PC-9 (cell line): ENCODE measurements at regions not wholly inside any gene's neighbourhood (a gene's known extent, or its start where the extent isn't known, plus 50 kb on each side); places are given as distances from the start of the nearest gene placed in this dataset.

Experiments used
- BruUV-seq: library from RNA; stranded (reverse); fragments of 400-500 nt; replicated peaks from 2 replicates; lab custom pipeline; 2021; lab: Mats Ljungman, UMichigan
- CTCF ChIA-PET: fragments of 300-600 bp; sonication (Branson Sonifier 250); formaldehyde crosslinking; loops from one replicate; lab custom pipeline; 2022; ENCODE audit warnings: antibody characterized with exemption; lab: Charles Lee
- POLR2A ChIA-PET: fragments of 300-600 bp; sonication (Branson Sonifier 250); formaldehyde crosslinking; loops from one replicate; lab custom pipeline; 2022; ENCODE audit warnings: antibody characterized with exemption; ENCODE audit not compliant: unreplicated experiment; lab: Charles Lee
- DNase-seq, 2 experiments: peaks; one replicate each; pipeline versions ENCODE4 v3.0.0 to v3.0.0-alpha.2; 2015 to 2022; ENCODE audit warnings: mixed read lengths in 1 of 2
- H2AFZ ChIP-seq: fragments of 200-600 bp; sonication (generic); 2 replicates; pipeline ENCODE4 v1.8.1; 2017; ENCODE audit warnings: antibody characterized with exemption
- H3F3A ChIP-seq: fragments of 200-600 bp; sonication (generic); 2 replicates; pipeline ENCODE4 v1.8.1; 2017; ENCODE audit warnings: antibody characterized with exemption, mild to moderate bottlenecking, low read depth; ENCODE audit not compliant: insufficient read depth
- H3K27ac ChIP-seq: fragments of 200-600 bp; sonication (generic); 2 replicates; pipeline ENCODE4 v1.6.1; 2016; ENCODE audit warnings: mixed run types
- H3K27me3 ChIP-seq: fragments of 200-600 bp; sonication (generic); 2 replicates; pipeline ENCODE4 v1.6.1; 2016; ENCODE audit warnings: low read depth, mixed run types; ENCODE audit not compliant: insufficient read depth
- H3K36me3 ChIP-seq: fragments of 200-600 bp; sonication (generic); 2 replicates; pipeline ENCODE4 v1.6.1; 2016; ENCODE audit warnings: low read depth, mixed run types
- H3K4me1 ChIP-seq: fragments of 200-600 bp; sonication (generic); replicated peaks from 2 replicates; pipeline ENCODE4 v1.6.1; 2016; ENCODE audit warnings: mixed run types; ENCODE audit not compliant: insufficient read depth
- H3K4me2 ChIP-seq: fragments of 200-600 bp; sonication (generic); 2 replicates; pipeline ENCODE4 v1.6.1; 2017; ENCODE audit warnings: mixed run types
- H3K4me3 ChIP-seq: fragments of 200-600 bp; sonication (generic); 2 replicates; pipeline ENCODE4 v1.6.1; 2016; ENCODE audit warnings: mixed run types
- H3K79me2 ChIP-seq: fragments of 200-600 bp; sonication (generic); 2 replicates; pipeline ENCODE4 v1.6.1; 2017; ENCODE audit warnings: low read depth, mixed run types
- H3K9me2 ChIP-seq: fragments of 200-600 bp; sonication (generic); 2 replicates; pipeline ENCODE4 v1.8.1; 2017; ENCODE audit warnings: mild to moderate bottlenecking; ENCODE audit not compliant: insufficient read depth
- H3K9me3 ChIP-seq: fragments of 200-600 bp; sonication (generic); 2 replicates; pipeline ENCODE4 v1.8.1; 2016; ENCODE audit warnings: low read depth; ENCODE audit not compliant: insufficient read depth
- H4K20me1 ChIP-seq: fragments of 200-600 bp; sonication (generic); 2 replicates; pipeline ENCODE4 v1.8.1; 2017; ENCODE audit not compliant: insufficient read depth
- EZH2 ChIP-seq: fragments of 200-600 bp; sonication (generic); IDR thresholded peaks from 2 replicates; pipeline ENCODE4 v1.8.0; 2017; ENCODE audit warnings: antibody characterized with exemption, low read depth
- intact Hi-C: fragments of 100-400 bp; cut with micrococcal nuclease; formaldehyde crosslinking; loops from one replicate; pipeline ENCODE4 v1.10.0; 2022; ENCODE audit not compliant: unreplicated experiment
- TF ChIP-seq, protein P1 (sequence below): fragments of 200-600 bp; sonication (generic); conservative IDR thresholded peaks from 2 replicates; pipeline ENCODE4 v1.6.1; 2017; ENCODE audit warnings: mixed run types, antibody characterized with exemption, mild to moderate bottlenecking, moderate library complexity

DNA sequence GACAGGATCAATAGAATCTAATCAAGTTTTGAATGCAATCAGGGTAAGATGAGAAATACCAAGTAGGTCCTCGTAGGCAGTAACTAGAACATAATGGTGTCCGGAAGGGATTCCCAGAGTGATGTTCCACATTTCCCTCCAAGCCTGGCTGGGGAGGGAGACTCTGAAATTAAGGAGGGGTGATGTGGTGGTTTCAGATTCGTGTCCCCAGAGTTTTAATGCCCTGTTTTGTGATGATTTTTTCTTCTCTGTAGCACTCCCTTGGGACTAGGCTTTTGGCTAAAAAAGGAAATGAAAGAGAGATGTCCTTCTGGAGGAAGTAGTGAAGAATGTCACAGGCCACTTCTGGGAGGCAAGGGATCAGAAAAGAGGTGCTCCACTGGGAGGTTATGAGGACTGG is 108.3 kb upstream of the CACNA2D3 start:
- no peaks in the 10 kb centered on the region for H3K4me1 ChIP-seq
- no peak for TF ChIP-seq EZH2
- TF ChIP-seq, protein P1, sequence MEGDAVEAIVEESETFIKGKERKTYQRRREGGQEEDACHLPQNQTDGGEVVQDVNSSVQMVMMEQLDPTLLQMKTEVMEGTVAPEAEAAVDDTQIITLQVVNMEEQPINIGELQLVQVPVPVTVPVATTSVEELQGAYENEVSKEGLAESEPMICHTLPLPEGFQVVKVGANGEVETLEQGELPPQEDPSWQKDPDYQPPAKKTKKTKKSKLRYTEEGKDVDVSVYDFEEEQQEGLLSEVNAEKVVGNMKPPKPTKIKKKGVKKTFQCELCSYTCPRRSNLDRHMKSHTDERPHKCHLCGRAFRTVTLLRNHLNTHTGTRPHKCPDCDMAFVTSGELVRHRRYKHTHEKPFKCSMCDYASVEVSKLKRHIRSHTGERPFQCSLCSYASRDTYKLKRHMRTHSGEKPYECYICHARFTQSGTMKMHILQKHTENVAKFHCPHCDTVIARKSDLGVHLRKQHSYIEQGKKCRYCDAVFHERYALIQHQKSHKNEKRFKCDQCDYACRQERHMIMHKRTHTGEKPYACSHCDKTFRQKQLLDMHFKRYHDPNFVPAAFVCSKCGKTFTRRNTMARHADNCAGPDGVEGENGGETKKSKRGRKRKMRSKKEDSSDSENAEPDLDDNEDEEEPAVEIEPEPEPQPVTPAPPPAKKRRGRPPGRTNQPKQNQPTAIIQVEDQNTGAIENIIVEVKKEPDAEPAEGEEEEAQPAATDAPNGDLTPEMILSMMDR = no peak
- no peaks in the 10 kb centered on the region for H3K79me2 ChIP-seq
- H2AFZ ChIP-seq = no peak overlapping the region
- no peaks in the 10 kb centered on the region for H3K9me3 ChIP-seq
- intact Hi-C loops = no loop called here
- no TSS peak for BruUV-seq
- H4K20me1 ChIP-seq = no peaks in the 10 kb centered on the region
- H3K4me3 ChIP-seq = no peak overlapping the region
- DNase-seq = no peak
- no peaks in the 10 kb centered on the region for H3F3A ChIP-seq
- H3K27ac ChIP-seq = no peak overlapping the region
- CTCF ChIA-PET = no interaction called here
- no peaks in the 10 kb centered on the region for H3K9me2 ChIP-seq
- POLR2A ChIA-PET = no interaction called here
- H3K4me2 ChIP-seq = no peak overlapping the region
- peaks cover 27% of the 10 kb centered on the region for H3K27me3 ChIP-seq
- H3K36me3 ChIP-seq = no peaks in the 10 kb centered on the region

DNA sequence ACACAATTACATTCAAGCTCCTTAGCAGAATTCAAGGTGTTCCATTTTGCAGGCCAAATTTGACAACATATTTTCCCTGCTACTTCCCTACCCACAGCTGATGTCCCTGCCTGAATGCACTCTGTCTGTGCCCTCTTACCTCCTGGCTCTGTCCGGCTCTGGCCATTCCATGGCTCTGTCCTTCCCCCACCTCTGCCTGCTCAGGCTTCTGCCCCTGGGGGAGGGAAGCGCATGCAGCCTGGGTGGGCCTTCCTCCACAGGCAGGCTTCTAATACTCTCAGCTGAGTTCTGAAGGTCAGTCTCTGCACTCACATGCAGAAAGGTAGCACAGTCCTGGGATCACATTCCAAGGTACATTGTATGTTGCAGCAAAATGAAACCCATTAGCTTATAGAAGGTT is 113.6 kb upstream of the CACNA2D3 start:
- Histone ChIP-seq H3K27me3 (peaks cover 31% of the 10 kb centered on the region), H3K36me3 (no peaks in the 10 kb centered on the region), H4K20me1 (no peaks in the 10 kb centered on the region), H3K4me1 (no peaks in the 10 kb centered on the region), H3K4me2 (no peak overlapping the region), H3K4me3 (no peak overlapping the region), H3F3A (no peaks in the 10 kb centered on the region), H3K9me3 (no peaks in the 10 kb centered on the region), H3K79me2 (no peaks in the 10 kb centered on the region), H3K9me2 (no peaks in the 10 kb centered on the region), H3K27ac (no peak overlapping the region), H2AFZ (no peak overlapping the region)
- POLR2A ChIA-PET = no interaction called here
- DNase-seq = no peak
- CTCF ChIA-PET = no interaction called here
- intact Hi-C loops = no loop called here
- TF ChIP-seq, protein P1 = no peak
- TF ChIP-seq EZH2 = no peak
- no TSS peak for BruUV-seq

DNA sequence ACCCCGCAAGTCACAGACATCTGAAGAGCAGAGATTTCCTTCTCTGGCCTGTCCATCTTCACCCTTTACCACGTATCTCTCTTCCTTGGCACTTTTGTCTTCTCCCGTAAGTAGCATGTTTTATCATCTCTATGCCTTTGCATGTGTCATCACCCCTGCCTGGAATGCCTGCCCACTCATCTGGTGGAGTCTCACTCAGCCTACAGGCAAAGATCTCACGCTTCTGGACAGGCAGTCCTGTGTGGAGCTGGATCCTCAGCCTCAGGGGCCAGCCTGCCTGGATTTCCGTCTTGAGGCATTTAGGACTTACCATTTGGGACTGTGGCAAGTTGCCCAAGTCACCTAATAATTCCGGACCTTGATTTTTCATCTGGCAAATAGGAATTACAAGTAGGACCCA is 114.3 kb upstream of the CACNA2D3 start:
- intact Hi-C loops = no loop called here
- CTCF ChIA-PET = no interaction called here
- H2AFZ ChIP-seq = no peak overlapping the region
- H3K9me3 ChIP-seq = no peaks in the 10 kb centered on the region
- no peaks in the 10 kb centered on the region for H3K36me3 ChIP-seq
- H3K4me1 ChIP-seq = no peaks in the 10 kb centered on the region
- no peak for DNase-seq
- no peak overlapping the region for H3K4me3 ChIP-seq
- no peak overlapping the region for H3K4me2 ChIP-seq
- no peaks in the 10 kb centered on the region for H3K79me2 ChIP-seq
- H3K27me3 ChIP-seq = peaks cover 35% of the 10 kb centered on the region
- no peak overlapping the region for H3K27ac ChIP-seq
- no peaks in the 10 kb centered on the region for H4K20me1 ChIP-seq
- TF ChIP-seq EZH2 = no peak
- TF ChIP-seq, protein P1 = no peak
- POLR2A ChIA-PET = no interaction called here
- H3F3A ChIP-seq = no peaks in the 10 kb centered on the region
- H3K9me2 ChIP-seq = no peaks in the 10 kb centered on the region
- BruUV-seq = no TSS peak
